B cell (primary cell): ENCODE measurements at regions not wholly inside any gene's neighbourhood (a gene's known extent, or its start where the extent isn't known, plus 50 kb on each side); places are given as distances from the start of the nearest gene placed in this dataset.

Experiments used
- CTCF ChIP-seq: fragments of 200-600 bp; IDR thresholded peaks from one replicate; pipeline ENCODE4 v1.8.0; 2022; ENCODE audit warnings: antibody characterized with exemption, mild to moderate bottlenecking
- EZH2 ChIP-seq: IDR thresholded peaks from 2 replicates; pipeline ENCODE4 v1.6.1; 2012; ENCODE audit warnings: borderline replicate concordance, low read depth, mild to moderate bottlenecking, moderate library complexity, low read length; ENCODE audit not compliant: insufficient read depth, poor library complexity, severe bottlenecking

DNA sequence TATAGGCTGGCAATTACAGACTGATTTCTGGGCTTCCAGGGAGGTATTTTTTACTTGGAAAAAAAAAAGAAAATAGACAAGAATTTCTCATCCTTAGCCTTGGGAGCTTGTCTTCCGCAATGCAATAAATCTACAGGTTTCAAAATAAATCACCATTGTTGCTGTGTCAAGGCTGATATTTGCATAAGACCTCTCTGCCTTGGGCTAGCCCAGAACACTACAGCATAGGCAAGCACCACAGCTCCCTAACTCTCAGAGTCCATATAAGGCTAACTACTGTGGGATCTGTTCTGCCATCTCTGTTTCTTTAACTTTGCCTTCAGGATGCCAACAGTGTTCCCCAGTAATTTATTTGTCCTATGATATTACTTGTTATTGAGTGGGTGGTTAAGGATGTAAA lies 64.4 kb downstream of the ZWINT start:
- TF ChIP-seq CTCF, result no peak
- no peak for TF ChIP-seq EZH2
